SK-N-SH (cell line): ENCODE measurements at regions not wholly inside any gene's neighbourhood (a gene's known extent, or its start where the extent isn't known, plus 50 kb on each side); places are given as distances from the start of the nearest gene placed in this dataset.

Experiments used
- CTCF ChIA-PET: fragments of 300-600, 350-600 bp; formaldehyde crosslinking; extraction: SDS; loops from one replicate; lab custom pipeline; 2021; lab: Yijun Ruan, JAX
- POLR2A ChIA-PET: fragments of 350-600 bp; sonication (Branson Sonifier 250); formaldehyde crosslinking; extraction: SDS; loops from one replicate; lab custom pipeline; 2020; ENCODE audit warnings: antibody characterized with exemption, inconsistent platforms; lab: Yijun Ruan, JAX
- DNase-seq: peaks from one replicate; pipeline ENCODE4 v3.0.0; 2012
- H2AFZ ChIP-seq: fragments of 200-600 bp; sonication (generic); 2 replicates; pipeline ENCODE4 v1.8.1; 2016; ENCODE audit warnings: antibody characterized with exemption, mild to moderate bottlenecking, low read depth
- H3F3A ChIP-seq: fragments of 200-600 bp; sonication (generic); replicated peaks from 2 replicates; pipeline ENCODE3; 2016; ENCODE audit warnings: antibody characterized with exemption, mild to moderate bottlenecking; ENCODE audit not compliant: insufficient read depth
- H3K27ac ChIP-seq, 2 experiments: fragments of 200-500 bp in 1 of 2; fragments of 200-600 bp in 1 of 2; sonication (Bioruptor generic) in 1 of 2; sonication (generic), shearing (Covaris generic) in 1 of 2; 2 replicates each; pipeline versions ENCODE4 v1.5.1 to v1.6.1; 2014 to 2016; ENCODE audit warnings: low read depth in 2 of 2, inconsistent platforms in 1 of 2, low read length in 1 of 2, mild to moderate bottlenecking in 1 of 2, mixed read lengths in 1 of 2
- H3K27me3 ChIP-seq: fragments of 200-600 bp; sonication (generic), shearing (Covaris generic); 2 replicates; pipeline ENCODE4 v1.6.1; 2016; ENCODE audit warnings: mixed run types; ENCODE audit not compliant: insufficient read depth
- H3K36me3 ChIP-seq, 2 experiments: fragments of 200-500 bp in 1 of 2; fragments of 200-600 bp in 1 of 2; sonication (Bioruptor generic) in 1 of 2; sonication (generic) in 1 of 2; replicated peaks in 1 of 2; 2 replicates each; pipeline versions ENCODE3 to v1.5.1; 2014 to 2016; ENCODE audit warnings: low read length in 1 of 2, mild to moderate bottlenecking in 1 of 2; ENCODE audit not compliant: insufficient read depth in 2 of 2, control insufficient read depth in 1 of 2
- H3K4me1 ChIP-seq, 2 experiments: fragments of 200-500 bp in 1 of 2; fragments of 200-600 bp in 1 of 2; sonication (Bioruptor generic) in 1 of 2; sonication (generic), shearing (Covaris generic) in 1 of 2; 2 replicates each; pipeline versions ENCODE4 v1.5.1 to v1.6.1; 2014 to 2016; ENCODE audit warnings: low read depth in 1 of 2, low read length in 1 of 2, mixed run types in 1 of 2; ENCODE audit not compliant: insufficient read depth in 2 of 2, control insufficient read depth in 1 of 2
- H3K4me2 ChIP-seq: fragments of 200-600 bp; sonication (generic), shearing (Covaris generic); 2 replicates; pipeline ENCODE4 v1.6.1; 2017; ENCODE audit warnings: mixed run types
- H3K4me3 ChIP-seq, 2 experiments: fragments of 200-500 bp in 1 of 2; fragments of 200-600 bp in 1 of 2; sonication (Bioruptor generic) in 1 of 2; sonication (generic), shearing (Covaris generic) in 1 of 2; 2 replicates each; pipeline versions ENCODE4 v1.5.1 to v1.8.1; 2014 to 2016; ENCODE audit warnings: low read depth in 2 of 2, inconsistent platforms in 1 of 2, low read length in 1 of 2, mild to moderate bottlenecking in 1 of 2, mixed read lengths in 1 of 2, moderate library complexity in 1 of 2
- H3K79me2 ChIP-seq: fragments of 200-600 bp; sonication (generic); 2 replicates; pipeline ENCODE4 v1.8.1; 2017; ENCODE audit warnings: mild to moderate bottlenecking; ENCODE audit not compliant: insufficient read depth
- H3K9ac ChIP-seq: fragments of 200-600 bp; sonication (generic); 2 replicates; pipeline ENCODE4 v1.6.1; 2017; ENCODE audit warnings: mixed run types
- H3K9me2 ChIP-seq: fragments of 200-600 bp; sonication (generic); 2 replicates; pipeline ENCODE4 v1.6.1; 2017; ENCODE audit warnings: mixed run types
- H3K9me3 ChIP-seq: fragments of 200-600 bp; sonication (generic); 2 replicates; pipeline ENCODE4 v1.6.1; 2017; ENCODE audit warnings: mixed run types, mild to moderate bottlenecking, moderate library complexity
- H4K20me1 ChIP-seq: fragments of 200-600 bp; sonication (generic); 2 replicates; pipeline ENCODE4 v1.6.1; 2017; ENCODE audit warnings: mild to moderate bottlenecking, mixed run types; ENCODE audit not compliant: insufficient read depth
- EP300 ChIP-seq, 2 experiments: IDR thresholded peaks; 2 replicates each; pipeline versions ENCODE4 v1.4.0 to v1.6.1; 2012; ENCODE audit warnings: borderline replicate concordance in 1 of 2, low read depth in 1 of 2, low read length in 1 of 2
- EZH2phosphoT487 ChIP-seq: fragments of 200-600 bp; sonication (generic); IDR thresholded peaks from 2 replicates; pipeline ENCODE4 v1.6.1; 2017; ENCODE audit warnings: low read depth, mixed run types, mild to moderate bottlenecking, antibody characterized with exemption, moderate library complexity, borderline replicate concordance
- FOSL2 ChIP-seq: IDR thresholded peaks from 2 replicates; pipeline ENCODE4 v1.4.0; 2012; ENCODE audit warnings: low read depth, mild to moderate bottlenecking, moderate library complexity, borderline replicate concordance
- FOXJ3 ChIP-seq: sonication (generic); formaldehyde crosslinking; IDR thresholded peaks from 2 replicates; pipeline ENCODE4 v1.5.1; 2020; ENCODE audit warnings: mild to moderate bottlenecking, missing genetic modification reagents
- FOXM1 ChIP-seq: IDR thresholded peaks from 2 replicates; pipeline ENCODE4 v1.4.0; 2012; ENCODE audit warnings: low read depth, mild to moderate bottlenecking
- GABPA ChIP-seq: IDR thresholded peaks from 2 replicates; pipeline ENCODE4 v1.4.0; 2012; ENCODE audit warnings: low read depth, mild to moderate bottlenecking
- JUND ChIP-seq: IDR thresholded peaks from 2 replicates; pipeline ENCODE4 v1.4.0; 2012
- MEF2A ChIP-seq: IDR thresholded peaks from 2 replicates; pipeline ENCODE4 v1.4.0; 2012; ENCODE audit warnings: low read depth, borderline replicate concordance
- MXI1 ChIP-seq: IDR thresholded peaks from 2 replicates; pipeline ENCODE4 v1.6.1; 2012; ENCODE audit warnings: mild to moderate bottlenecking, low read depth, low read length, improper control_type of control experiment
- NRF1 ChIP-seq: IDR thresholded peaks from 2 replicates; pipeline ENCODE4 v1.6.1; 2012; ENCODE audit warnings: low read depth, mild to moderate bottlenecking, low read length
- PBX3 ChIP-seq: IDR thresholded peaks from 2 replicates; pipeline ENCODE4; 2012
- RXRA ChIP-seq: IDR thresholded peaks from 2 replicates; pipeline ENCODE4 v1.4.0; 2012; ENCODE audit warnings: low read depth, mild to moderate bottlenecking, borderline replicate concordance
- SIN3A ChIP-seq: IDR thresholded peaks from 2 replicates; pipeline ENCODE4 v1.6.1; 2012; ENCODE audit warnings: low read depth, mild to moderate bottlenecking, low read length, moderate library complexity, borderline replicate concordance
- SMC3 ChIP-seq: IDR thresholded peaks from 2 replicates; pipeline ENCODE4 v1.6.1; 2012; ENCODE audit warnings: low read depth, low read length, improper control_type of control experiment
- TAF1 ChIP-seq: IDR thresholded peaks from 2 replicates; pipeline ENCODE4 v1.6.1; 2012; ENCODE audit warnings: low read depth, mild to moderate bottlenecking, low read length, moderate library complexity, borderline replicate concordance
- TEAD4 ChIP-seq: IDR thresholded peaks from 2 replicates; pipeline ENCODE4 v1.4.0; 2012; ENCODE audit warnings: mild to moderate bottlenecking, borderline replicate concordance; ENCODE audit not compliant: insufficient read depth
- YY1 ChIP-seq: IDR thresholded peaks from 2 replicates; pipeline ENCODE4 v1.4.0; 2012; ENCODE audit warnings: low read depth, mild to moderate bottlenecking
- WGBS: methylation state at CpG from one replicate; pipeline ENCODE4 v1.1.6; 2017; ENCODE audit warnings: low lambda C conversion rate; 5-methylcytosine and 5-hydroxymethylcytosine counted together
- TF ChIP-seq, protein P1 (sequence below): IDR thresholded peaks from 2 replicates; pipeline ENCODE4 v1.4.0; 2012; ENCODE audit warnings: low read depth, borderline replicate concordance
- TF ChIP-seq, protein P2 (sequence below): fragments of 150-350 bp; IDR thresholded peaks from 2 replicates; pipeline ENCODE4 v1.6.1; 2016; ENCODE audit warnings: mild to moderate bottlenecking, low read depth, low read length
- TF ChIP-seq, protein P3 (sequence below): IDR thresholded peaks from 2 replicates; pipeline ENCODE4 v1.6.1; 2012; ENCODE audit warnings: mild to moderate bottlenecking, low read depth, low read length, moderate library complexity

DNA sequence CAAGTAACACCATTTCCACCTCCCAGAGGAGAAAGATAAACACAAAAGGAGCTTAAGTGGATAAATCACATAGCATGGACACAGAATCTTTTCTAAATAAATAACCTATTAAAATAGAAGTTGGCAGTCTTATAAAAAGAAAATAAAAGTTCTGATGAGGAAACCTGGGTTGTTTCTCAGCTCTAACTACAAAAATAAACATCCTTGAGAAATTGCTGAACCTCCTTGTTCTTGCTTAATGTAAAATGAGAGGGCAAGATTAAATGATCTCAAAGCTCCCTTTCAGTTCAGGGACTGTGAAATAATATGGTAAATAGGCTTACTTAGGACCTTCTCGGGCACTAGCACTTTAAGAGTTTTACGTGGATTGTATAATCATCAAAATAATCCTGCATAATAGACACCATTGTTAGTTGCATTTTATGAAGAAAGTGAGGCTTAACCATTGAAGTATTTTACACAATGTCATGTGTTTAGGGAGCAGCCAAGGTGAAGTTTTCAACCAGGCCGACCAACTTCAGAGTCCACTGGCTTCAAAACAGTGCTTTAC lies 214.0 kb upstream of the NOVA1 start:
- POLR2A ChIA-PET = no interaction called here
- Histone ChIP-seq H3K79me2 (no peaks in the 10 kb centered on the region), H3K4me1 (no peaks in the 10 kb centered on the region), H3K27me3 (no peaks in the 10 kb centered on the region; the same call in 1 of the 2 replicates), H3K36me3 (no peaks in the 10 kb centered on the region), H3K9ac (no peak overlapping the region), H3K27ac (no peak overlapping the region), H4K20me1 (no peaks in the 10 kb centered on the region), H3F3A (no peaks in the 10 kb centered on the region), H3K4me2 (no peak overlapping the region), H3K4me3 (no peak overlapping the region), H3K9me3 (no peaks in the 10 kb centered on the region), H3K9me2 (no peaks in the 10 kb centered on the region), H2AFZ (no peak overlapping the region)
- CTCF ChIA-PET = no interaction called here
- no peak for DNase-seq
- WGBS = 1% methylated on average over 3 of the region's 3 CpGs
- TF ChIP-seq MEF2A = no peak
- TF ChIP-seq PBX3 = no peak
- TF ChIP-seq YY1 = no peak
- no peak for TF ChIP-seq SMC3
- TF ChIP-seq MXI1 = no peak
- no peak for TF ChIP-seq EZH2phosphoT487
- no peak for TF ChIP-seq SIN3A
- no peak for TF ChIP-seq FOXM1
- TF ChIP-seq, protein P1, sequence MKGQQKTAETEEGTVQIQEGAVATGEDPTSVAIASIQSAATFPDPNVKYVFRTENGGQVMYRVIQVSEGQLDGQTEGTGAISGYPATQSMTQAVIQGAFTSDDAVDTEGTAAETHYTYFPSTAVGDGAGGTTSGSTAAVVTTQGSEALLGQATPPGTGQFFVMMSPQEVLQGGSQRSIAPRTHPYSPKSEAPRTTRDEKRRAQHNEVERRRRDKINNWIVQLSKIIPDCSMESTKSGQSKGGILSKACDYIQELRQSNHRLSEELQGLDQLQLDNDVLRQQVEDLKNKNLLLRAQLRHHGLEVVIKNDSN = no peak
- TF ChIP-seq, protein P2, sequence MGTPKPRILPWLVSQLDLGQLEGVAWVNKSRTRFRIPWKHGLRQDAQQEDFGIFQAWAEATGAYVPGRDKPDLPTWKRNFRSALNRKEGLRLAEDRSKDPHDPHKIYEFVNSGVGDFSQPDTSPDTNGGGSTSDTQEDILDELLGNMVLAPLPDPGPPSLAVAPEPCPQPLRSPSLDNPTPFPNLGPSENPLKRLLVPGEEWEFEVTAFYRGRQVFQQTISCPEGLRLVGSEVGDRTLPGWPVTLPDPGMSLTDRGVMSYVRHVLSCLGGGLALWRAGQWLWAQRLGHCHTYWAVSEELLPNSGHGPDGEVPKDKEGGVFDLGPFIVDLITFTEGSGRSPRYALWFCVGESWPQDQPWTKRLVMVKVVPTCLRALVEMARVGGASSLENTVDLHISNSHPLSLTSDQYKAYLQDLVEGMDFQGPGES = no peak
- no peak for TF ChIP-seq RXRA
- TF ChIP-seq TAF1 = no peak

DNA sequence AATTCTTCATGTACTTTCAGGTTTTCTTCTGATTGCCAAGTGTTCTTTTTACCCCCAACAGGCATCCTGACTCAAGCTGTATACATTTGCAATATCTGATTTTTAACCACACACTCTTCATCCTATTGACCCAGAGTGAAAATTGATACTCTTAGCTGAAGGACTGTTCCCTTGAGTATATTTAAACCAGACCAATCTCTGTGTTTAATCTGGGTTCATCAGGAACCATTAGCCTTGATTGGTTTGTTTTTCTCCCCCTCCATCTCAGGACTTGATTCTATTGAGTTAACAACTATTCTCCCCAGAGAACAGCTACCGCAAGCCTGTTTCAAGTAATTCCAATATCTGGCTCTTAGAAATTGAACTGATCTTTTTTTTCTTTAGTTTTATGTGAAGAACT lies 222.3 kb upstream of the NOVA1 start:
- H2AFZ ChIP-seq = no peak overlapping the region
- no peaks in the 10 kb centered on the region for H3K27me3 ChIP-seq
- H3K27ac ChIP-seq = no peak overlapping the region
- WGBS = 7% methylated on average over 1 of the region's 1 CpG
- no peaks in the 10 kb centered on the region for H4K20me1 ChIP-seq
- H3K9me2 ChIP-seq = no peaks in the 10 kb centered on the region
- no peak for DNase-seq
- H3K79me2 ChIP-seq = no peaks in the 10 kb centered on the region
- H3K4me2 ChIP-seq = no peak overlapping the region
- no peaks in the 10 kb centered on the region for H3F3A ChIP-seq
- H3K4me1 ChIP-seq = no peaks in the 10 kb centered on the region
- H3K9ac ChIP-seq = no peak overlapping the region
- no peaks in the 10 kb centered on the region for H3K9me3 ChIP-seq
- CTCF ChIA-PET = no interaction called here
- H3K36me3 ChIP-seq = no peaks in the 10 kb centered on the region
- no peak overlapping the region for H3K4me3 ChIP-seq
- POLR2A ChIA-PET = no interaction called here
- TF ChIP-seq NRF1 = no peak
- no peak for TF ChIP-seq GABPA
- no peak for TF ChIP-seq FOSL2
- TF ChIP-seq RXRA = no peak
- no peak for TF ChIP-seq FOXJ3 (CRISPR knock-in tag)
- no peak for TF ChIP-seq EP300 (IDR thresholded peaks at IDR 0.05; ENCODE audit: borderline replicate concordance in 1 of 2, low read depth in 1 of 2, low read length in 1 of 2)
- TF ChIP-seq, protein P3, sequence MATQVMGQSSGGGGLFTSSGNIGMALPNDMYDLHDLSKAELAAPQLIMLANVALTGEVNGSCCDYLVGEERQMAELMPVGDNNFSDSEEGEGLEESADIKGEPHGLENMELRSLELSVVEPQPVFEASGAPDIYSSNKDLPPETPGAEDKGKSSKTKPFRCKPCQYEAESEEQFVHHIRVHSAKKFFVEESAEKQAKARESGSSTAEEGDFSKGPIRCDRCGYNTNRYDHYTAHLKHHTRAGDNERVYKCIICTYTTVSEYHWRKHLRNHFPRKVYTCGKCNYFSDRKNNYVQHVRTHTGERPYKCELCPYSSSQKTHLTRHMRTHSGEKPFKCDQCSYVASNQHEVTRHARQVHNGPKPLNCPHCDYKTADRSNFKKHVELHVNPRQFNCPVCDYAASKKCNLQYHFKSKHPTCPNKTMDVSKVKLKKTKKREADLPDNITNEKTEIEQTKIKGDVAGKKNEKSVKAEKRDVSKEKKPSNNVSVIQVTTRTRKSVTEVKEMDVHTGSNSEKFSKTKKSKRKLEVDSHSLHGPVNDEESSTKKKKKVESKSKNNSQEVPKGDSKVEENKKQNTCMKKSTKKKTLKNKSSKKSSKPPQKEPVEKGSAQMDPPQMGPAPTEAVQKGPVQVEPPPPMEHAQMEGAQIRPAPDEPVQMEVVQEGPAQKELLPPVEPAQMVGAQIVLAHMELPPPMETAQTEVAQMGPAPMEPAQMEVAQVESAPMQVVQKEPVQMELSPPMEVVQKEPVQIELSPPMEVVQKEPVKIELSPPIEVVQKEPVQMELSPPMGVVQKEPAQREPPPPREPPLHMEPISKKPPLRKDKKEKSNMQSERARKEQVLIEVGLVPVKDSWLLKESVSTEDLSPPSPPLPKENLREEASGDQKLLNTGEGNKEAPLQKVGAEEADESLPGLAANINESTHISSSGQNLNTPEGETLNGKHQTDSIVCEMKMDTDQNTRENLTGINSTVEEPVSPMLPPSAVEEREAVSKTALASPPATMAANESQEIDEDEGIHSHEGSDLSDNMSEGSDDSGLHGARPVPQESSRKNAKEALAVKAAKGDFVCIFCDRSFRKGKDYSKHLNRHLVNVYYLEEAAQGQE = no peak
- TF ChIP-seq JUND = no peak
- TF ChIP-seq, protein P1 = no peak
- no peak for TF ChIP-seq TEAD4
- no peak for TF ChIP-seq TAF1
- TF ChIP-seq FOXM1 = no peak
